ENCODE measurements at regions not wholly inside any gene's neighbourhood (a gene's known extent, or its start where the extent isn't known, plus 50 kb on each side); places are given as distances from the start of the nearest gene placed in this dataset.

- Histone ChIP-seq H3K27me3 (ENCODE audit: insufficient read depth, low read length) (no peaks in the 10 kb centered on the region), H2AFZ (ENCODE audit: low read length) (no peak overlapping the region), H3K4me3 (ENCODE audit: insufficient read depth, low read length) (no peak overlapping the region), H4K20me1 (ENCODE audit: insufficient read depth, low read length) (no peaks in the 10 kb centered on the region), H3K27ac (ENCODE audit: low read depth, low read length) (no peak overlapping the region), H3K79me2 (ENCODE audit: insufficient read depth, low read length) (no peaks in the 10 kb centered on the region), H3K4me2 (ENCODE audit: insufficient read depth, low read length) (no peak overlapping the region), H3K36me3 (ENCODE audit: insufficient read depth, low read length) (no peaks in the 10 kb centered on the region), H3K9me3 (ENCODE audit: low read depth, low read length) (no peaks in the 10 kb centered on the region), H3K4me1 (ENCODE audit: insufficient read depth, low read length) (no peaks in the 10 kb centered on the region)
- TF ChIP-seq CTCF (IDR thresholded peaks at IDR 0.05; ENCODE audit: extremely low read depth, low read depth, low read length), result no peak
- DNase-seq (ENCODE audit: insufficient read length, low spot score, missing footprints), result peak; percentile 58
These were observed 193.7 kb downstream of the KIF26A start for GRCh38 chr14:104331871-104332605.

GRCh38 chr14:104332634-104333270 lies 194.4 kb downstream of the KIF26A start:
- H3K4me1 ChIP-seq (ENCODE audit: insufficient read depth, low read length), result no peaks in the 10 kb centered on the region
- no peak overlapping the region for H3K4me3 ChIP-seq (ENCODE audit: insufficient read depth, low read length)
- TF ChIP-seq CTCF (IDR thresholded peaks at IDR 0.05; ENCODE audit: extremely low read depth, low read depth, low read length), result no peak
- no peak overlapping the region for H3K4me2 ChIP-seq (ENCODE audit: insufficient read depth, low read length)
- DNase-seq (ENCODE audit: insufficient read length, low spot score, missing footprints), result peak; percentile 35
- no peaks in the 10 kb centered on the region for H3K36me3 ChIP-seq (ENCODE audit: insufficient read depth, low read length)
- no peaks in the 10 kb centered on the region for H3K9me3 ChIP-seq (ENCODE audit: low read depth, low read length)
- H3K27ac ChIP-seq (ENCODE audit: low read depth, low read length), result no peak overlapping the region
- H4K20me1 ChIP-seq (ENCODE audit: insufficient read depth, low read length), result no peaks in the 10 kb centered on the region
- H3K27me3 ChIP-seq (ENCODE audit: insufficient read depth, low read length), result no peaks in the 10 kb centered on the region
- no peak overlapping the region for H2AFZ ChIP-seq (ENCODE audit: low read length)
- H3K79me2 ChIP-seq (ENCODE audit: insufficient read depth, low read length), result no peaks in the 10 kb centered on the region

- Histone ChIP-seq H4K20me1 (ENCODE audit: insufficient read depth, low read length) (no peaks in the 10 kb centered on the region), H3K27ac (ENCODE audit: low read depth, low read length) (no peak overlapping the region), H3K4me2 (ENCODE audit: insufficient read depth, low read length) (no peak overlapping the region), H3K4me3 (ENCODE audit: insufficient read depth, low read length) (no peak overlapping the region), H3K4me1 (ENCODE audit: insufficient read depth, low read length) (no peaks in the 10 kb centered on the region), H3K36me3 (ENCODE audit: insufficient read depth, low read length) (no peaks in the 10 kb centered on the region), H3K27me3 (ENCODE audit: insufficient read depth, low read length) (no peaks in the 10 kb centered on the region), H3K9me3 (ENCODE audit: low read depth, low read length) (no peaks in the 10 kb centered on the region), H2AFZ (ENCODE audit: low read length) (no peak overlapping the region), H3K79me2 (ENCODE audit: insufficient read depth, low read length) (no peaks in the 10 kb centered on the region)
- TF ChIP-seq CTCF (IDR thresholded peaks at IDR 0.05; ENCODE audit: extremely low read depth, low read depth, low read length), result no peak
- DNase-seq (ENCODE audit: insufficient read length, low spot score, missing footprints), result peak; percentile 80
These were observed 195.4 kb downstream of the KIF26A start for GRCh38 chr14:104333646-104334423.
